Parathyroid adenoma (tissue), 2 donors: ENCODE measurements at regions not wholly inside any gene's neighbourhood (a gene's known extent, or its start where the extent isn't known, plus 50 kb on each side); places are given as distances from the start of the nearest gene placed in this dataset.

Experiments used
- H2AFZ ChIP-seq: fragments of 300-600 bp; sonication (generic); one replicate; pipeline ENCODE4 v1.7.0; 2017; ENCODE audit warnings: antibody characterized with exemption, mild to moderate bottlenecking
- H3K27ac ChIP-seq: fragments of 300-600 bp; sonication (generic); one replicate; pipeline ENCODE4 v1.7.0; 2017
- H3K27me3 ChIP-seq: fragments of 300-600 bp; sonication (generic); one replicate; pipeline ENCODE4 v1.7.0; 2017; ENCODE audit warnings: low read length; ENCODE audit not compliant: control insufficient read depth, insufficient read depth
- H3K36me3 ChIP-seq: fragments of 300-600 bp; sonication (generic); one replicate; pipeline ENCODE4 v1.7.0; 2017; ENCODE audit warnings: low read length; ENCODE audit not compliant: control insufficient read depth, insufficient read depth
- H3K4me1 ChIP-seq: fragments of 300-600 bp; sonication (generic); one replicate; pipeline ENCODE4 v1.7.0; 2017; ENCODE audit warnings: control low read depth
- H3K4me2 ChIP-seq: fragments of 300-600 bp; sonication (generic); one replicate; pipeline ENCODE4 v1.7.0; 2017; ENCODE audit warnings: low read length
- H3K4me3 ChIP-seq: fragments of 300-600 bp; sonication (generic); one replicate; pipeline ENCODE4 v1.7.0; 2017; ENCODE audit warnings: low read depth, low read length
- H3K79me2 ChIP-seq: fragments of 300-600 bp; sonication (generic); one replicate; pipeline ENCODE4 v1.7.0; 2017; ENCODE audit warnings: control low read depth
- H3K9ac ChIP-seq: fragments of 300-600 bp; sonication (generic); one replicate; pipeline ENCODE4 v1.7.0; 2017; ENCODE audit warnings: mild to moderate bottlenecking
- H3K9me3 ChIP-seq: fragments of 300-600 bp; sonication (generic); one replicate; pipeline ENCODE4 v1.7.0; 2017; ENCODE audit warnings: low read length; ENCODE audit not compliant: control insufficient read depth
- TF ChIP-seq, protein P1 (sequence below): fragments of 300-600 bp; sonication (generic); IDR thresholded peaks from one replicate; pipeline ENCODE4 v1.7.0; 2017; ENCODE audit warnings: antibody characterized with exemption, mild to moderate bottlenecking
- donor health status: primary hyperparathyroidism.

- TF ChIP-seq, protein P1, sequence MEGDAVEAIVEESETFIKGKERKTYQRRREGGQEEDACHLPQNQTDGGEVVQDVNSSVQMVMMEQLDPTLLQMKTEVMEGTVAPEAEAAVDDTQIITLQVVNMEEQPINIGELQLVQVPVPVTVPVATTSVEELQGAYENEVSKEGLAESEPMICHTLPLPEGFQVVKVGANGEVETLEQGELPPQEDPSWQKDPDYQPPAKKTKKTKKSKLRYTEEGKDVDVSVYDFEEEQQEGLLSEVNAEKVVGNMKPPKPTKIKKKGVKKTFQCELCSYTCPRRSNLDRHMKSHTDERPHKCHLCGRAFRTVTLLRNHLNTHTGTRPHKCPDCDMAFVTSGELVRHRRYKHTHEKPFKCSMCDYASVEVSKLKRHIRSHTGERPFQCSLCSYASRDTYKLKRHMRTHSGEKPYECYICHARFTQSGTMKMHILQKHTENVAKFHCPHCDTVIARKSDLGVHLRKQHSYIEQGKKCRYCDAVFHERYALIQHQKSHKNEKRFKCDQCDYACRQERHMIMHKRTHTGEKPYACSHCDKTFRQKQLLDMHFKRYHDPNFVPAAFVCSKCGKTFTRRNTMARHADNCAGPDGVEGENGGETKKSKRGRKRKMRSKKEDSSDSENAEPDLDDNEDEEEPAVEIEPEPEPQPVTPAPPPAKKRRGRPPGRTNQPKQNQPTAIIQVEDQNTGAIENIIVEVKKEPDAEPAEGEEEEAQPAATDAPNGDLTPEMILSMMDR, result no peak
- Histone ChIP-seq H2AFZ (no peak overlapping the region), H3K4me3 (no peak overlapping the region), H3K27ac (no peak overlapping the region), H3K9ac (no peak overlapping the region), H3K9me3 (no peaks in the 10 kb centered on the region), H3K4me1 (no peaks in the 10 kb centered on the region), H3K36me3 (no peaks in the 10 kb centered on the region), H3K4me2 (no peak overlapping the region), H3K79me2 (no peaks in the 10 kb centered on the region), H3K27me3 (no peaks in the 10 kb centered on the region)
These were observed 131.7 kb downstream of the SLC4A3 start for GRCh38 chr2:219758907-219759680.

DNA sequence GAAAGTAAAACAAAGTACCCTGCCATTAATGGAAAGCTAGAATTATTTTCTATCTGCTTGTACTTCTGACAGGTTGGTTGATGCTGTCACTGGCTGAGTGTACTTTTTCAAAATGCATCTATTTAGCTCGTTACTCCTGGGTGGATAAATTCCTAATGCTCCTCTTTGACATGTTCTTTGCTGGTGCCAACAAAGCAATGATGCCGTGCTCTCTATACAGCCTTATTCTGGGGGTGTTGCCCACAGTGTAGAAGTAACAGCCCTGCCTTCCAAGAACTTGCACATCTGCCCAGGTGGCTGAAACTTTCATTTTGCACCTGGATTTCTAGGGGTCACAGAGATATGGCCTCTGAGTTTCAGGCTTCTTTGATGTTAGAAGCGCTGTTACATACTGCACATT is 132.4 kb downstream of the SLC4A3 start:
- no peak overlapping the region for H3K27ac ChIP-seq
- H3K36me3 ChIP-seq, result no peaks in the 10 kb centered on the region
- H3K9me3 ChIP-seq, result no peaks in the 10 kb centered on the region
- no peaks in the 10 kb centered on the region for H3K79me2 ChIP-seq
- no peak overlapping the region for H3K4me3 ChIP-seq
- TF ChIP-seq, protein P1, result no peak
- H2AFZ ChIP-seq, result no peak overlapping the region
- no peak overlapping the region for H3K4me2 ChIP-seq
- H3K9ac ChIP-seq, result no peak overlapping the region
- no peaks in the 10 kb centered on the region for H3K4me1 ChIP-seq
- no peaks in the 10 kb centered on the region for H3K27me3 ChIP-seq

DNA sequence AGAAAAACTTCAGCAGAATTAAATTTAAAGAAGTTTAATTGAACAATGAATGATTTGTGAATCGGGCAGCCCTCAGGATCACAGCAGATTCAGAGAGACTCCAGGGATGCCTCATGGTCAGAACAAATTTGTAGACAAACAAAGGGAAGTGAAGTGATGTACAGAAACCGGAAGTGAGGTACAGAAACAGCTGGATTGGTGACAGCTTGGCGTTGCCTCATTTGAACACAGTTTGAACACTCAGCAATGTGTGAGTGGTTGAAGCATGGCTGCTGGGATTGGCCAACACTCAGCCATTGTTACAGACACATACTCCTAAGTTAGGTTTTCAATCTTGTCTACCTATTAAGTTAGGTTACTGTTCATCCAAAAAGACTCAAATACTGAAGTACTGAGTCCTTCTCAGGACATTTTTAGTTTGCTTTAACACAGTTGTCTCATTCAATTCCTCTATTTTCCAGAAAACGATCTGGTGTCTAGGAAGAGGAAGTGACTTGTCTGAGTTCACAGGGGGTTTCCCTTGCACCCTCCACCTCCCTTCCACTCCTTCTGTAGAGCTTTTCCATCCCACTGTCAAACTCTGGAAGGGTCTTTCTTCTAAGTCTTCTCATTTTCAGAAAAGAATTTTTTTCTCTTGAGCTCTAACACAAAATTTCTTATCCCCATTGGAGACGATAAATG is 137.9 kb downstream of the SLC4A3 start:
- Histone ChIP-seq H3K4me3 (no peak overlapping the region), H3K36me3 (no peaks in the 10 kb centered on the region), H3K4me2 (no peak overlapping the region), H2AFZ (no peak overlapping the region), H3K9ac (no peak overlapping the region), H3K79me2 (no peaks in the 10 kb centered on the region), H3K27ac (no peak overlapping the region), H3K27me3 (no peaks in the 10 kb centered on the region), H3K4me1 (no peaks in the 10 kb centered on the region), H3K9me3 (no peaks in the 10 kb centered on the region)
- TF ChIP-seq, protein P1, result no peak

GRCh38 chr2:219766658-219767057 is 139.2 kb downstream of the SLC4A3 start:
- Histone ChIP-seq H3K4me2 (no peak overlapping the region), H3K36me3 (no peaks in the 10 kb centered on the region), H2AFZ (no peak overlapping the region), H3K27me3 (no peaks in the 10 kb centered on the region), H3K79me2 (no peaks in the 10 kb centered on the region), H3K9me3 (no peaks in the 10 kb centered on the region), H3K4me3 (no peak overlapping the region), H3K27ac (no peak overlapping the region), H3K9ac (no peak overlapping the region), H3K4me1 (no peaks in the 10 kb centered on the region)
- TF ChIP-seq, protein P1, result no peak
